GM12891 (cell line): ENCODE measurements at regions not wholly inside any gene's neighbourhood (a gene's known extent, or its start where the extent isn't known, plus 50 kb on each side); places are given as distances from the start of the nearest gene placed in this dataset.

Experiments
- POLR2A ChIP-seq: IDR thresholded peaks from 2 replicates; pipeline ENCODE4 v1.6.1; 2011; ENCODE audit warnings: low read depth, low read length, control low read depth
- SPI1 ChIP-seq: IDR thresholded peaks from 2 replicates; pipeline ENCODE4 v1.6.1; 2011; ENCODE audit warnings: low read depth, low read length, control low read depth

- TF ChIP-seq POLR2A (no peak), SPI1 (no peak)
Measured at GRCh38 chr3:67715971-67716370, 61.6 kb upstream of the SUCLG2 start.
